ENCODE measurements at regions not wholly inside any gene's neighbourhood (a gene's known extent, or its start where the extent isn't known, plus 50 kb on each side); places are given as distances from the start of the nearest gene placed in this dataset.

GRCh38 chr3:174725303-174725702 is 133.8 kb upstream of the NAALADL2 start (continued):
- TF ChIP-seq E2F8 (IDR thresholded peaks at IDR 0.05; ENCODE audit: low read depth, partially characterized antibody) = no peak
- TF ChIP-seq RFX5 (IDR thresholded peaks at IDR 0.05; ENCODE audit: low read depth, low read length) = no peak

GRCh38 chr3:174737966-174738365 is 121.2 kb upstream of the NAALADL2 start:
- H3K27ac ChIP-seq (ENCODE audit: control insufficient read depth, insufficient read depth) = no peak overlapping the region
- in situ Hi-C loops (cut with MboI) (no loop called here), intact Hi-C loops (cut with micrococcal nuclease; ENCODE audit: unreplicated experiment) (no loop called here)
- no peak for ATAC-seq
- ChIA-PET POLR2A (no interaction called here), CTCF (no interaction called here), RAD21 (ENCODE audit: unreplicated experiment) (no interaction called here), SMC1A (ENCODE audit: uncharacterized antibody, unreplicated experiment) (no interaction called here)
- H2AFZ ChIP-seq (ENCODE audit: control insufficient read depth, low read depth, low read length) = no peak overlapping the region
- H3K4me2 ChIP-seq (ENCODE audit: control insufficient read depth, insufficient read depth) = no peak overlapping the region
- no peak for DNase-seq (ENCODE audit: low read depth, low spot score)
- no peaks in the 10 kb centered on the region for H3K27me3 ChIP-seq (replicated peaks in 1 of 2; ENCODE audit: control insufficient read depth in 2 of 2, insufficient read depth in 2 of 2, low read length in 1 of 2)
- no peak overlapping the region for H3K4me3 ChIP-seq
- H3K9me3 ChIP-seq (replicated peaks; ENCODE audit: control insufficient read depth, insufficient read depth, low read length) = no peaks in the 10 kb centered on the region; the same call in 2 of the 3 replicates
- H4K20me1 ChIP-seq (ENCODE audit: control insufficient read depth, insufficient read depth) = no peaks in the 10 kb centered on the region
- H3K9ac ChIP-seq (ENCODE audit: control insufficient read depth, insufficient read depth, low read length) = no peak overlapping the region
- 6% methylated on average over 3 of the region's 3 CpGs for WGBS (ENCODE audit: insufficient coverage, insufficient replicate concordance, low lambda C conversion rate, missing lambda C conversion rate)
- no TSS peak for BruUV-seq (replicated peaks)
- no peaks in the 10 kb centered on the region for H3K4me1 ChIP-seq (ENCODE audit: control insufficient read depth, insufficient read depth, low read length)
- no peaks in the 10 kb centered on the region for H3K79me2 ChIP-seq (ENCODE audit: control insufficient read depth, insufficient read depth, low read length)
- no peak for TF ChIP-seq IKZF1 (conservative IDR thresholded peaks at IDR 0.05)
- no peak for TF ChIP-seq RAD21 (IDR thresholded peaks at IDR 0.05; ENCODE audit: insufficient read depth, low read depth, low read length)
- no peak for TF ChIP-seq SMAD1 (IDR thresholded peaks at IDR 0.05; ENCODE audit: low read depth, partially characterized antibody)
- no peak for TF ChIP-seq SIN3A (IDR thresholded peaks at IDR 0.05; ENCODE audit: low read depth, low read length)
- no peak for TF ChIP-seq SUPT20H (IDR thresholded peaks at IDR 0.05; ENCODE audit: borderline replicate concordance, control insufficient read depth, low read depth, low read length)
- TF ChIP-seq ZNF274 (IDR thresholded peaks at IDR 0.05; ENCODE audit: insufficient read depth, insufficient read length) = no peak
- TF ChIP-seq BHLHE40 (IDR thresholded peaks at IDR 0.05; ENCODE audit: borderline replicate concordance in 1 of 2, low read depth in 2 of 2, low read length in 1 of 2) = no peak
- no peak for TF ChIP-seq CHD2 (IDR thresholded peaks at IDR 0.05; ENCODE audit: borderline replicate concordance, low read depth, low read length)
- no peak for FAIRE-seq
- H3K36me3 ChIP-seq (ENCODE audit: control insufficient read depth in 2 of 2, insufficient read depth in 2 of 2, low read length in 1 of 2) = no peaks in the 10 kb centered on the region
